Skeletal muscle satellite cell (primary cell): ENCODE measurements at regions not wholly inside any gene's neighbourhood (a gene's known extent, or its start where the extent isn't known, plus 50 kb on each side); places are given as distances from the start of the nearest gene placed in this dataset.

ENCODE experiments used
- H3K27me3 ChIP-seq: 2 replicates; pipeline ENCODE4 v1.7.0; 2013; ENCODE audit warnings: low read length; ENCODE audit not compliant: control insufficient read depth, insufficient read depth
- H3K36me3 ChIP-seq: 2 replicates; pipeline ENCODE4 v1.7.0; 2013; ENCODE audit warnings: mild to moderate bottlenecking, control low read depth, low read length; ENCODE audit not compliant: insufficient read depth
- H3K4me1 ChIP-seq: 2 replicates; pipeline ENCODE4 v1.7.0; 2013; ENCODE audit warnings: low read length; ENCODE audit not compliant: control insufficient read depth, insufficient read depth
- H3K4me2 ChIP-seq: 2 replicates; pipeline ENCODE4 v1.7.0; 2013; ENCODE audit warnings: mild to moderate bottlenecking, low read length
- H3K4me3 ChIP-seq: 2 replicates; pipeline ENCODE4 v1.7.0; 2013; ENCODE audit warnings: low read length
- H3K9ac ChIP-seq: 2 replicates; pipeline ENCODE4 v1.7.0; 2013; ENCODE audit warnings: mild to moderate bottlenecking, low read depth, low read length, moderate library complexity
- H3K9me3 ChIP-seq: replicated peaks from 2 replicates; pipeline ENCODE4 v1.7.0; 2013; ENCODE audit warnings: mild to moderate bottlenecking, control low read depth, low read length

GRCh38 chr12:126557659-126558058, 1492.4 kb downstream of the AACS start:
- Histone ChIP-seq H3K9ac (no peak overlapping the region), H3K9me3 (no peaks in the 10 kb centered on the region), H3K4me2 (no peak overlapping the region), H3K27me3 (no peaks in the 10 kb centered on the region), H3K4me1 (no peaks in the 10 kb centered on the region), H3K4me3 (no peak overlapping the region), H3K36me3 (no peaks in the 10 kb centered on the region)

DNA sequence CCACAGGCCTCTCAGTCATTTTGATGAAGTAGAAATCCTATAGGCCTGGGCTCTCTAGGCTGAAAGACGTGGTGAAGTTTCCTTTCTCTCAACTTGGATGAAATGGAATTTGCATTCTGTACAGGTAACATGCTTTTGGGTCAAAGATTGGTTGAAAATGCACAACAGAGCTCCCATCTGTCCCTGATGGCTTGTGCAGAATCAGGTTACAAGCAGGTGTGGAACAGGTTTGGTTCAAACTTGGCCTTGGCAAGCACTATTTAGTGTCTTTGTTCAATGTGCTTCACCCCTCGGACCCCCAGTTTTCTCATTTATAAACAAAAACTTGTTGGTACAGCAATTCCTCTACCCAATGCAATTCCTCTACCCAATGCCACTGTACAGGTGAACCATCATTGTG, 1493.0 kb downstream of the AACS start:
- Histone ChIP-seq H3K9me3 (no peaks in the 10 kb centered on the region), H3K27me3 (no peaks in the 10 kb centered on the region), H3K4me2 (no peak overlapping the region), H3K4me3 (no peak overlapping the region), H3K36me3 (no peaks in the 10 kb centered on the region), H3K9ac (no peak overlapping the region), H3K4me1 (no peaks in the 10 kb centered on the region)

DNA sequence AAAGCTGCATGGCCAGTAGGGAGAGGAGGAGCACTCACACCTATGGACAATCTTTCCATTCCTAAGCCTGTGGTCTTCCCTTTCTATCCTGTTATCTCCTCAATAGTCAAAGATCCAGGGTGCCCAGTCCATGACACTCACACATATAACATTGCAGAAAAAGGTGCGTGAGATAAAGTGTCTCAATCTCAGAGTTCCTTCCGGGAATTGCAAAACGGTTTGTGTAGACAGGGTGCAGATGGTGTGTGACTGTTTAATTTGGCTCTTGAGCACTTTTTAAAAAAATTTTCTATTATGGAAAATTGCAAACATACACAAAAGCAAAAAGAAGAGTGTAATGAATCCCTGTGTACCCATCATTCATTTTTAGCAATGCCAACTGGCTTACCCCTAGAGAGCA, 1493.6 kb downstream of the AACS start:
- H3K36me3 ChIP-seq: no peaks in the 10 kb centered on the region
- H3K27me3 ChIP-seq: no peaks in the 10 kb centered on the region
- H3K4me2 ChIP-seq: no peak overlapping the region
- H3K4me1 ChIP-seq: no peaks in the 10 kb centered on the region
- H3K4me3 ChIP-seq: no peak overlapping the region
- H3K9me3 ChIP-seq: no peaks in the 10 kb centered on the region
- no peak overlapping the region for H3K9ac ChIP-seq

- Histone ChIP-seq H3K27me3 (no peaks in the 10 kb centered on the region), H3K4me3 (no peak overlapping the region), H3K4me2 (no peak overlapping the region), H3K36me3 (no peaks in the 10 kb centered on the region), H3K9ac (no peak overlapping the region), H3K4me1 (no peaks in the 10 kb centered on the region), H3K9me3 (no peaks in the 10 kb centered on the region)
These were observed 1501.8 kb downstream of the AACS start for GRCh38 chr12:126567016-126567415.

DNA sequence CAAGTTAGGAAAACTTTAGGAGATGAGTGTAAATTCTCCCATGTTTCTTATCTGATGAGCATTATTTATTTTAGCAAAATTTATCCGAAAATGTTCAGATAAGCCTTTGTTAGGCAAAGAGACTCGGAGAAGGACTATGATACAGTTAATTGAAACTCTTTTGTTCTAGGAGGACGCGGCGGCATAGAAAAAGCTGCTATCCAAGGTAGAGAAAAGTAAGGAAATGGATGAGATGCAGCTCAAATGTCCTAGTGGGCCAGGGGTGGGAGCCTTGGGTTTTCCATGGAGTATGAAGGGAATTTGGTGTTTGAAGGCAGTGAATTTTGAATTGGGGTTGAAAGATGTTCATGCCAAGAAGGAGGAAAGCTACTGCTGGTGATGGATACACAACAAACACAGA, 1504.5 kb downstream of the AACS start:
- Histone ChIP-seq H3K4me3 (no peak overlapping the region), H3K4me2 (no peak overlapping the region), H3K36me3 (no peaks in the 10 kb centered on the region), H3K27me3 (no peaks in the 10 kb centered on the region), H3K4me1 (no peaks in the 10 kb centered on the region), H3K9me3 (no peaks in the 10 kb centered on the region), H3K9ac (no peak overlapping the region)

GRCh38 chr12:126570566-126570965, 1505.3 kb downstream of the AACS start:
- H3K9me3 ChIP-seq: no peaks in the 10 kb centered on the region
- H3K4me2 ChIP-seq: no peak overlapping the region
- no peaks in the 10 kb centered on the region for H3K36me3 ChIP-seq
- H3K4me1 ChIP-seq: no peaks in the 10 kb centered on the region
- no peak overlapping the region for H3K9ac ChIP-seq
- H3K27me3 ChIP-seq: no peaks in the 10 kb centered on the region
- no peak overlapping the region for H3K4me3 ChIP-seq

DNA sequence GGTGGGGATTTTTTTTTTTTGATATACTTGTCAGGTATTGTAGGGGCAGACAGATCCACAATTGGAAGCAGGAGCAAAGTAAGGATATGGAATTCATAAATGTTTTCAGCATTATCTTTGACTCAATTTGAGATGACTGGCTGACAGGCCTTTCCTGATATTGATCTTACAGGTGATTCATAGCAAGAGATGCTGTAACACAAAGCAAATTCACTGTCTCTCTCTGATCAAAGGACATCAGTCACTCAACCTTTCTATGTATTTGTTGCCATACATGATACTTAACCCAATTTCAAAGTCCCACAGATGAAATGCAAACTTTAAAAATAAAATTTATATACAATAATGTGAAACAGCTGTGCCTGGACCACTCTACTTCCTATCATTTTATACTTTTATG, 1506.9 kb downstream of the AACS start:
- H3K9me3 ChIP-seq: no peaks in the 10 kb centered on the region
- H3K27me3 ChIP-seq: no peaks in the 10 kb centered on the region
- H3K4me3 ChIP-seq: no peak overlapping the region
- H3K4me2 ChIP-seq: no peak overlapping the region
- no peak overlapping the region for H3K9ac ChIP-seq
- H3K4me1 ChIP-seq: no peaks in the 10 kb centered on the region
- no peaks in the 10 kb centered on the region for H3K36me3 ChIP-seq

GRCh38 chr12:126581655-126582054, 1516.4 kb downstream of the AACS start:
- Histone ChIP-seq H3K9ac (no peak overlapping the region), H3K4me1 (no peaks in the 10 kb centered on the region), H3K9me3 (no peaks in the 10 kb centered on the region), H3K4me3 (no peak overlapping the region), H3K27me3 (no peaks in the 10 kb centered on the region), H3K4me2 (no peak overlapping the region), H3K36me3 (no peaks in the 10 kb centered on the region)

GRCh38 chr12:126582231-126582630, 1517.0 kb downstream of the AACS start:
- Histone ChIP-seq H3K4me1 (no peaks in the 10 kb centered on the region), H3K4me3 (no peak overlapping the region), H3K4me2 (no peak overlapping the region), H3K36me3 (no peaks in the 10 kb centered on the region), H3K9me3 (no peaks in the 10 kb centered on the region), H3K27me3 (no peaks in the 10 kb centered on the region), H3K9ac (no peak overlapping the region)

DNA sequence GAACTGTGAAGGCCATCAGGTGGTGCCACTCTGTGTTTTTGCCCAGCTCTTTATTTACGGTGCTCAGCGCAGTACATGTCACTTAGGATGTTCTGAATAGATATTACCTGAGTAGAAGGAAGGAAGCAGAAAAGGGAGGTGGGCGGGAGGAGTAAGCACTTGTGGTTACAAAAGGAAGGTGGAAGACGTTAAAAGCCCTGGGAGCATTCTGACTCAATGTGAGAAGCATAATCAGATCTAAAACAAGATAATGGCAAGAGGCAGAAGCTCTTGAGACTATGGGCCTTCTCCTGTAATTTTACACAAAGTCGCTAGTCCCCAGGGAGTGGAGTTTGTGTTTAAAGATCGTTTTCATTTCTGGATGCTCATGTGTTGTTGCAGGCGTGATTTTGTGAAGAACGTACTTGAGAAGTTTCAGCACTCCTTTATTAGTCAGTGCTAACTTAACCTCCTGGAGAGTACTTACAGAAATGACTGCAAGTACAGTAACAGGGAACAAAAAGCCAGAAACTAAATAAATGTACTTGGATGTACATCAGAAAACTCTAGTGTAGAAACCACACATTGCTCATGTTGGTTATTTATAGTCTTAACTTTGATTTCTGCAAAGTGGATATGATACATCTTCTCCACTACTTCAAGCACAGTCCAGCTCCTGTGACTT, 1523.5 kb downstream of the AACS start:
- Histone ChIP-seq H3K36me3 (no peaks in the 10 kb centered on the region), H3K9me3 (no peaks in the 10 kb centered on the region), H3K27me3 (no peaks in the 10 kb centered on the region), H3K4me3 (no peak overlapping the region), H3K9ac (no peak overlapping the region), H3K4me2 (no peak overlapping the region), H3K4me1 (no peaks in the 10 kb centered on the region)

- Histone ChIP-seq H3K4me1 (no peaks in the 10 kb centered on the region), H3K36me3 (no peaks in the 10 kb centered on the region), H3K4me3 (no peak overlapping the region), H3K9me3 (no peaks in the 10 kb centered on the region), H3K27me3 (no peaks in the 10 kb centered on the region), H3K9ac (no peak overlapping the region), H3K4me2 (no peak overlapping the region)
These were observed 1526.3 kb downstream of the AACS start for GRCh38 chr12:126591533-126591932.
